Stimulated activated CD8-positive, alpha-beta memory T cell treated with anti-CD3 and anti-CD28 coated beads, Interleukin-4, amount 100 ng/mL, for 24 hours (primary cell): ENCODE measurements at regions not wholly inside any gene's neighbourhood (a gene's known extent, or its start where the extent isn't known, plus 50 kb on each side); places are given as distances from the start of the nearest gene placed in this dataset.
"Not testable (repeated sequence)": the region's sequence is repeated elsewhere in the genome, so short reads cannot be mapped to it uniquely, and the experiment has no call there.

Experiments
- DNase-seq: peaks from one replicate; pipeline ENCODE4 v3.0.0-alpha.2; 2020; ENCODE audit warnings: low read depth

DNA sequence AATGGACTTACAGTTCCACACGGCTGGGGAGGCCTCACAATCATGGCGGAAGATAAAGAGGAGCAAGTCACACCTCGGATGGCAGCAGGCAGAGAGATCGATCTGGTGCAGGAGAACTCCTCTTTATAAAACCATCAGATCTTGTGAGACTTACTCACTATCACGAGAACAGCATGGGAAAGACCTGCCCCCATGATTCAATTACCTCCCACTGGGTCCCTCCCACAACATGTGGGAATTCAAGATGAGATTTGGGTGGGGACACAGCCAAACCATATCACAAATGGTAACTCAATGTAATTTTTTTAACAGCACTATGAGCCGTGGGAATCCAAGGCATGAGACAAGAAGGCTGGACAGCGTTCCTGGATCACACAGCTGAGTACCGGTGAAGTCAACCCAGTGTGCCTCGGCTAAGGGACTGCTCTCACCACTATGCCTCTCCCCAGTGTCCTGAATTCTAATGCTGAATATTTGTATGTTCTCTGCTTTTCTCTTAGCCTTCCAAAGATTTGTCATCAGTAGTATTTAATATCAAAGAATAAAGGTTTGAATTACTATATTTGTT lies 84.3 kb downstream of the IRS2 start:
- DNase-seq, result not testable (repeated sequence)

DNA sequence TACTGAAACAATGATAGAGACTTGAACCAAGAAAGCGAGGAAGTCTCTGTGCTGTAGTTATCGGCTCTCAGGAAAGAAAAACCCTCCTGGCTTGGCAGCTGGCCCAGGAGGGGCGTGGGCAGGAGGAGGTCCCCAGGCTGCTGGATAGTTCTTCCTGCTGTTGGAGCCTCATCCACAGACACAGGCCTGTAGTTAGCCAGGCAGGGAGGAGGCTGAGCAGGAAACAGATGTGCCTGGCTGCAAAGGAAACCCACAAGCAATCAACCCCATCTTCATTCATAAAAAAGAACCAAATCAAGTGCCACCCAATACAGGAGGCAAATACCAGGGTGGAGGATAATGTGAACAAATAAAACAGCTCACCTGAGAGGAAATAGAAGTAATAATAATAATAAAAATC lies 86.2 kb downstream of the IRS2 start:
- DNase-seq, result no peak

DNA sequence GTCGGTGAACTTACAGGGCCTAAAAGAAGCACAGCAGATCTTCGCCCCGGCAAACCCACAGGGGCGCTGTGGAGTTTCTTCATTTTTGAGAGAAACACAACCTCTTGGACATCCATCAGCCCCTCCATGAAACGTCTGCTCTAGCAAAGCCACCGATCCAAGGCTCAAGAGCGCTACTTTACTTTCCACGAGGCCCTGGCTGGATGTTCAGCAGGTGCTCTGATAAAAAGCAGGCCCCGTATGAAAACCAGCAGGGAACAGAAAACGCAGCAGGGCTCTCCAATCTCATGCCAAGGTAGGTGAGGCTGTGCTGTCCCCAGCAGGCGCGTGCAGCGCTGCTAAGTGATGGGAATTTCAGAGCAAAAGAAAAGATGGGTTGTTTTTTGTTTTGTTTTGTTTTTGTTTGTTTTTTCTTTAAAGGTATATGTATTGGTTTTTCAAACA lies 86.7 kb downstream of the IRS2 start:
- DNase-seq, result no peak

DNA sequence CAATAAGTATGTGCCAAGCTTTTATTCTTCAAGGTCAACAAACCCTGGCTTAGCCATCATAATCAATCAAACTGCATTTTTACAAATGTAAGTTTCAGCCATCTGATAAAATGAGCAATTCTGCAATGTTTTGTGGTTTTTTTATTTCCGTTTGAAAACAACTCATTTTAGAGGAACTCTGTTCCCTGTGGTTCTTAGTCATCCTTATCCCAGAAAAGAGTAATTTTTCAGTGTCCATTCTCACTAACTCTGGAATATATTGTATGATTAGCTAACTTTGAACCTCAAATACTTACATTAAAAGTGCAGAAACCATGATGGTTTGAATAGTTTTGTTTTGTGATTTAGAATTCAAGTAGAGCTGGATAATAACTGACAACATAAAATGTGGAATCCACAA lies 87.6 kb downstream of the IRS2 start:
- no peak for DNase-seq

DNA sequence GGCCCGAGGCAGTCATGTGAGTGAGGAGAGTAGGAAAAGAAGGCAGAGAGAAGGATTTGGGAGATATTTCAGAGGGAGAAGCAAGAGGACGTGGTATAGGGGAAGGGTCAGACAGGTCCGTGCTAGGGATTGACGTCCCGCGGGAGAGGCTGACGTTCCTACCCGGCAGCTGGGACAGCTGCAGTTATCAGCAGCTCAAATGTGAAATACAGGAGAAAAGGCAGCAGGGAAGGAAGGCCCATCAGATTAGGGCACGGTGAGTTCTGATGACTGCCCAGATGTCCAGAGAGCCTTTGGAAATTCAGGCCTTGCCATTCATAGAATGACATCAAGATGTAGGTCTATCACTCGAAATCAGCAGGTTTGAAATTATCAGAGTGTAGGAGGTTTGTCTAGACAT lies 88.4 kb downstream of the IRS2 start:
- no peak for DNase-seq

DNA sequence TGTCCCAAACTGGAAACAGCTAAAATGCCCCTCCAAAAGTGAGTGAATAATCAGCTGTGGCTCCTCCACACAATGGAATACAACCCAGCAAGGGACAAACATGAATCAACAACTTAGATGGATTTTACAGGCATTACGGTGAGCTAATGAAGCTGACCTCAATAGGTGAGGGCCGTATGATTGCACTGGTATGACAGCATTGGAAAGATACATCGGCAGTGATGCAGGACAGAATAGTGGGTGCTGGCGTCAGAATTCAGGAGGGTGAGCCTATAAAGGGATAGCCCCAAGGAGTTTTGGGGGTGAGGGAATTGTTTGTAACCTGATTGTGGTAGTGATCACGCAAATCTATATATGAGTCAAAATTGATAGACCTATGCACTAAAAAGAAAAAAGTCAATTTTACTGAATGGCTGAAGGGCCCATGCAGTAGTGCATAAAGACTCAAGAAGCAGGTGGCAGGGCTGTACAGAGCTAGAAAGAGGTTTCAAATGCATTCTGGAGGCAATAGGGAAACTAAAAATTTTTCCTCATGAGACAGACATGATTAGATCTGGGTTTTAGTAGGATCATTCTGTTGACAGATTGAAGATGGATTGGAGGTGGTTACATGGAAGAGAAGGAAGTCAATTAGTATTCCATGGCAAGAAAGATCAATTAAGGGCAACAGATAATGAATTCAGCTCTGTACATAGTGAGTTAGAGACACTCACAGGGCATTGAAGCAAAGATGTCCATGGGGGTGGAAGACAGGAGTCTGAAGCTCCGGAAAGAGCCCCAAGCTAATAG lies 90.8 kb downstream of the IRS2 start:
- no peak for DNase-seq

DNA sequence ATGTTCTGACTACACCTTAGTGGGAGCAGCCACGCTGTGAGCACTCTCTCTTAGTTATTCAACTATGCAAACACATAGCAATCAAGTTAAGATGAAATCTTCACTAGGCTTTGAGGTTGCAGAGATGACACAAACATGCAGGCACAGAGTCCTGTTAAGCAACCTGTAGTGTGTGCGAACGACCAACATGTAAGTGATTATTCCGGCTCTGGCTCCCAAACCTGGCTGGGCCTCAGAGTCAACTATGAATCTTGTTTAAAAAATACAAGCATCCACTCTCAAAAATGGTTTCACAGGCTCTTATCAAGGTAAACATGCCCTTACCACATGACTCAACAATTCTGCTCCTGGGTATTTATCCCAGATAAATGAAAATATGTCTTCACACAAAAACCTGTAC lies 91.4 kb downstream of the IRS2 start:
- DNase-seq, result no peak

DNA sequence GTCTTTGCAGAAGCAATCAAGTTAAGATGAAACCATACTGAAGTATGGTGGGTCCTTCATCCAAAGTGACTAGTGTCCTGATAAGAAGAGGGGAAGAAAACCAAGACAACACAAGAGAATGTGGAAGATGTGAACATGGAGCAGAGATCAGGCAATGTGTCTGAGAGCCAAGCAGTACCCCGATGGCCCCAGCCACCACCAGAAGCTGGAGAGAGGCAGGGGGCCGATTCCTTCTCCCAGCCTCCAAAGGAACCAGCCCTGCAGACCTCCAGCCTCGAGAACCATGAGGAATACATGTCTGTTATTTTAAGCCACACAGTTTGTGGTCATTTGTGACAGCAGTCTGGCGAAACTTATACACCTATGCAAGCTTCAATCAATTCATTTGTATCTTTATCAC lies 93.2 kb downstream of the IRS2 start:
- no peak for DNase-seq

DNA sequence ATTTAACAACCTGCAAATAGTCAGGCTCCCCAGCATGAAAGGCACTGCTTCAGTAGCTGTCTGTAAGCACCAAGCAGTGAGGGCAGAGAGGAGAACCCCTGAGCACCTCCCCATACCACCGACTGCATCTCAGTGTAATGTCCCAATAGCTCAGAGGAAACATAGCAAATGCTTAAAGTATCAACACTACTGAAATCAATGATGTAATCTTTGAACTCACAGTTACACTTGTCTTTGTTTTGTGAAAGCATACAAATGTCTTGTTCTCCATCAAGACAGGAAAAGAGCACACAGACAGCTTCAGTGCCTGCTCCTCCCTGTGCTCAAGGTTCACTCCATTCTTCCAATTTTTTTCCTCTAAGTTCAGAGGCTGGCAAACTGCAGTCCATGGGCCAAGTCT lies 94.7 kb downstream of the IRS2 start:
- DNase-seq, result no peak

DNA sequence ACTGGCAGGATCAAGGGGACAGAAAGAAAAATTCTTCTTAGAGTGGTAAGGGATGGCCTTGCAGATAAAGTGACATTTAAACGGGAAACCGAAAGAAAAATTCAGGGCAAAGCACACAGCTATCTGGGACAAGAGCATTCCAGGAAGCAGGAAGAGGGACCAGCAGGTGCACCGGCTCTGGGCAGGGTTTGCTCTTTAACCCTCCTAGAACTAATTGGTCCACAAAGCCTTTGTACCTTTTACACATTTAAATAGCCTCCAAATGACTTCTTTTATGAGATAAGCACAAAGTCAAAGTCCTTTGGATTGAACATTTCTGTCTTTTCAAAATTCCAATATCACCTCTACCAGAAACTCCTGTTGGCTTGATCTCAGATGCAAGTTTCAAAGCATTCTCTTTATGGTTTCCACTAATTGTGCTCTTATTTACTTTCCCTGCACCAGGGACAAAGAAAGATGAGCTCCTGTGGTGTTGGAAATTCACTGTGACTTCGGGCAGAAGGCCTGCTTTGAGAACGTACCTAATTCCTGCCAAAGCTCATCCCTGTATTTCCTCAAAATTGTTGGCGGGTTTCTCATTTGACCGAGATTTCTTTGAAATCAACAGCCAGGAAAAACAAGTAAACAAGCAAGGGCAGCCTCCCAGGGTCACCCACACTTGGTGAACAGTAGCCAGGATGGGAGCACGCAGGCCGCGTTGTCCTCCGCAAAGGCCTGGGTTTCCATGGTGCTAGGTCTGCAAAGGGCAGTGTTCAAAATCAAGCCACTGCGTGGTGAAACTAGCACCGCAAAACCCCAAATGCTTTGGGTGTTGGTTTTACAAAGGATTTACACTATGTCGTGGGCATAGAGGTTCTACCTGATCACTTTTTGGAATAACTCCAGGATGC lies 98.6 kb downstream of the IRS2 start:
- DNase-seq, result no peak

DNA sequence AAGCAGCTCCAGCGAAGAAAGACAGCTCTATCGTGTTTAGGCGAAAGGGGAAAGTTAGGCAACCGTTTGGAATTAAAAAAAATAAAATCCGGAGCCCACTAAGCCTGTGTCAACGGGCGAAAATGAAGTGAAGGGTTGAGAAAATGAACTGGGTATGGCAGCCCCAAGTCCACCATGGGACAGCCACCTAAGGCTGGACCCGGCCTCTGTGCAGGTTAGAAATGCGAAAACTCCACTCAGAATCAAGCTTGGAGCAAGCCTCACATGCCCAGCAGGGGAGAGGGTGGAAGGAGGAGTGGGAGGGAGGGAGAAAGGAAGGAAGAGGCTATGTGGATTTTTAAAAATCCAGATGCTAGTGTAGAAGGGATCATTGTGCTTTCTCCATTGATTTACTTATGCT lies 101.2 kb downstream of the IRS2 start:
- no peak for DNase-seq

DNA sequence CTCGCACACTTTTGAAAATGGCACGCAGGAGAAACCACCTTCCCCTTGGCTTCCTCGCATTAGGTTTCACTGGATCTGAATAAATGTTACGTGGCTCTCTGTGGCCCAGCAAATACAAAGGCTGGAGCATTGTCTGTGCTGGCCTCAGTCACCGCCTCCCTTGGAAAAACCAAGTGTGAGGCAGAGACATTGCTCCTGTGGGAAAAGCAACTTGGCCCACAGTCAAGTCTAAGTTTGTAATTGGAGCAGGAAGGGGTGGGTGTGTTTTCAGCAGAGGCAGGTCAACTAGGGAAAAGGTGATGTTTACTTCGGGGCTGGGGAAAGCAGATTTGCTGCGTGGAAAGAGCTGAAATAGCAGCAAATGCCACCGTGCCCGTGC lies 101.6 kb downstream of the IRS2 start:
- DNase-seq, result no peak

DNA sequence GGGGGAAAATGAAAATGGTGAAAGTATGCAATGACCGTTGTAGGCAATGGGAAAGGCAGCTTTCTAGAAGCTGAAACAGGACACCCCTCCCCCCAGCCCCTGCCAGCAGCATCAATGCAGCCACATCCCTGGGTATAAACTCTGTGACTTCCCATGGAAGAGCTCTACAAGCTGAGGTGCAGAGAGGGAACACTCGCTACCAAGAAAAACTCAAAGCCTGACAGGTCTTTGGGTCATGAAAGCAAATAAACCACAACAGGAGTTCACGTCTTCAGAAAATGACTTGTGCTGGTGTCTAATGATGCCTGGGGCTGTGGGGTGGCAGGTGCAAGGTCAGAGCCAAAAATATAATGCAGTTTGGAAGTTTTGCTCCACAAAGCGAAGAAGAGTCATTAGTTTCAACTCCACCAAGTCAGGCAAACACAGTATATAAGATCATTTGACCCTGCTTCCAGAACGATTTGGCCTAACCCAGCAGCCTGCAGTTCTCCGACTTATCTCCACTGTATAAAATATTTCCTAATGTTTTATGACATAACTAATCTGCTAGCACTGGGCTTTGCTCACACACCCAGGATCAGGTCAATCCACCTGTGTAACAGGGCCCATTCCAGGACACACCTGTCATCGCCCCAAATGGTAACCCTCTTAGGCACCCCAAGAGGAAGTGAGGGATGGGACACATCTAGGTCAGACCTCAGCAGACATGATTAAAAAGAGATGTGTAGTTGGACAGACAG lies 102.1 kb downstream of the IRS2 start:
- no peak for DNase-seq

DNA sequence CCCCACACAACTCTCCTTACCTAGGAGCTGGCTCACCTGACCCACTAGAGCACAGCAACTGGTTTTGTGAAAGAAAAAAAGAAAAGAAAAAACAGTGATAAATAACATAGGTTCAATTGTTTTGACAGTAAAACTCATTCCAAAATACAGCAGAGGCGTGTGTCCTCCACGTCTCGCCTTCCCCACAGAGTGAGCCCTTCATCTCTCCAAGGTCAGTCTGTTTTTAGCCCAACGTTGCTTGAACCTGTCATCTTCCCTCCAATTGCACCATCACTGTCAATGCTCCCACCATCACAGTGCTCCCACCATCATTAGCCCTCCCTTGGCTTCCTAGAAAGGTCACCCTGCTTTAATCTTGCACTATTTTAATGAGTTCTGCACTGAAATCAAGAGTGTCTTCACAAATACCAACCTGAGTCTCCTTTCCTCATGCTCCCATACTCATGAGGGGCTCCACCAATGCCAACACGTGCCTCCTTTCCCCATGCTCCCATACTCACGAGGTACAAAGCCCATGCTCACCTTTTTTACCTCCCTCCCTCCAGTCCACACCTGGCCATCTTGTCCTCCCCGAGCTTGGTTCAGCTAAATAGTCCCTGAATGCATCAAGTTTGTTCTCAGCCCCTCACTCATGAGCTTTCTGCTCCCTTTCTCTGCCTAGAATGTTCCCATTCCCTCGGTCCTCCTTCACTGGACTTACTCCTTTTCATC lies 103.7 kb downstream of the IRS2 start:
- no peak for DNase-seq

DNA sequence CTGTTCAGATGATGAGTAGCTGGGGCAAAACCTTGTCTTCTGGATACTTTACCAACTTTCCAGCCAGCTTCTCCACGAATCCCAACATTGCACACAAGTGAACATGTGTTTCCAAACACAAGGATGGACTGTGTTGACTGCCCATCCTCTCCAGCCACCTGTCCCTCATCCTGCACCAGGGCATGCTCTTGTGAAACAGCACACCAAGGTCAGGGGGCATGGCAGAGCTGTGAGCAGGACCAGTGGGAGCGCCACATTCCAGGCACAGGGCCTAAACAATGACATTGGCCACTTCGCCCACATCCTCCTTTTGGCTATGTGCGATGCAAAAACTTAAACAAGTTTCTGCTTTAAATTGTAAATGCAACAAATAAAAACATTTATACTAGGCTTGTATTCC lies 105.5 kb downstream of the IRS2 start:
- no peak for DNase-seq

DNA sequence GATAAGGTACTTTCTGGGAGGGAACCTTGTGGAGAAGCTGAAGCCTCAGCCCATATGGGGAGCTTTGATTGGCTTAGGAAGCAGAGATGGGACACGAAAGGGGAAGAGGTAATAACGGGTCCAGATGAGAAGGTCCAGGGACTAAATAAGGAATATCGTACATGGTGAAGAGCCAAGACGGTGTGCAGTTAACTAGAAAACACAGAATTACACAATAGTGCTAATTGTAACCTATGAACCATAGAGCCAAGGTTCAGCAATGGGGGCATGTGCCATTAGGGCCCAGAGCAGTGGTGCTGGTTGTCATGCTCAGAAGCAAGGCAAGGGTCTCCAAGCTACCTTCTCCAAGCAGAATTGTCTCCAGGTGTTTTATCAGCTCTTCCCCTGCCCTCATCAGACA lies 106.1 kb downstream of the IRS2 start:
- no peak for DNase-seq

DNA sequence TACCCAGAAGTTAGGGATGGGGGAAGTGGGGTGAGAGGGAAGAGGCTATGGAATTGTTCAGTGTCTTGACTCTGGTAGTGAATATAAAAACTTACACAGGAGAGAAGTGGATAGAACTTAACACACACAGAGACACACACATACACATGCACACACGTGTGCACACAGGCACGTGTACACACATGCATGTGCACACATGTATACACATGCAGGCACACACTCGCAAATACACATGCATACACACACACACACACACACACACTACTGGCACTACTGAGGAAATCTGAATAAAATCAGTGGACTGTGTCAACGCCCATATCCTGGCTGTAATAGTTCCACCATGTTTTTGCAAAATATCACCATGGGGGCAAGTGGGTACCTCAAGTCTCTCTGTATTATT lies 107.9 kb downstream of the IRS2 start:
- DNase-seq, result no peak

DNA sequence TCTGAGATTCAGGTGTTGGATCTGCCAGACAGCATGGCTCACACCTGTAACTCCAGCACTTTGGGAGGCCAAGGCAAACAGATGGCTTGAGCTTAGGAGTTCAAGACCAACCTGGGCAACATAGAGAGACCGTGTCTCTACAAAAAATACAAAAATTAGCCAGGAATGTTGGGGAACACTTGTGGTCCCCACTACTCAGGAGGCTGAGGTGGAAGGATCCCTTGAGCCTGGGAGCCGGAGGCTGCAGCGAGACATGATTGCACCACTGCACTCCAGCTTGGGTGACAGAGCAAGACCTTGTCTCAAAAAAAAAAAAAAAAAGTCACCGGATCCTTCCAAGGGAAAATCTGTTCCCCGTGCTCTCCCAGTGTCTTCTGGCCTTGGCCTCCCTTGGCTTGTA lies 109.2 kb downstream of the IRS2 start:
- DNase-seq, result no peak

DNA sequence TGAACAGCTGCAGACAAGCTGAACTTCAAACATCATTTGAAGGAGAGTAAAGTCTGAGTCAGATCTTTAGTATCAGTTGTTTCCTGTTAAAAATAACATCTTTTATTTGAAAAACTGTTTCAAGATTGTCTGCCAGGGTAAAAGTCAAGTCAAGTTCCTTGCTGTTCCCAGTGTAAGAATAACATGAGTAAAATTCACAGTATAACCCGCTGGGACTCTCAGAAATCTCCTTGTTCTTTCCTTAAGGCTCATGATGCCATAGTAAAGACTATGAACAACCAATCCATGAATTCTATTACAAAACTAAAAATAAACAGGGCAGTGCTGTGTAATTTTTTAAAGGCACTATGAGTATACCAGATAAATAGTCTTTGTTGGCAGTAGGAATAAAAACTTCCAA lies 112.9 kb downstream of the IRS2 start:
- DNase-seq, result no peak

DNA sequence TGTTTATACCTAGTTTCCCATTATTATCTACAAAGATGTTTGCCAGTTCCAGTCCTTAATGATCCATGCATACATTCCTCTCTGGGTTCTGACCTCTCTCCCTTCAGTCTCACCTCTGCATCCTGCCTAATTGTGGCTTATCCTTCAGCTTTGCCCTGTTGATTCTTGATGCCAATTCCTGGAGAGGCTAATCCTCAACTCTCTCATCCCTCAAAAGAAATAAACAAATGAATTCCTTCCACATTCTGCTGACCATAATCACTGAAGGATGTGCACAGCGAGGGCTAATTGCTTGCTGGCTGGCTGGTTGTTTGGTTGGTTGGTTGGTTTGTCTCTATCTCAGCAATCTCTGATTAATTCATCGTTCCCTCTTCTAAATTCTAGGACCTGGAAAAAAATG lies 113.8 kb downstream of the IRS2 start:
- DNase-seq, result no peak

DNA sequence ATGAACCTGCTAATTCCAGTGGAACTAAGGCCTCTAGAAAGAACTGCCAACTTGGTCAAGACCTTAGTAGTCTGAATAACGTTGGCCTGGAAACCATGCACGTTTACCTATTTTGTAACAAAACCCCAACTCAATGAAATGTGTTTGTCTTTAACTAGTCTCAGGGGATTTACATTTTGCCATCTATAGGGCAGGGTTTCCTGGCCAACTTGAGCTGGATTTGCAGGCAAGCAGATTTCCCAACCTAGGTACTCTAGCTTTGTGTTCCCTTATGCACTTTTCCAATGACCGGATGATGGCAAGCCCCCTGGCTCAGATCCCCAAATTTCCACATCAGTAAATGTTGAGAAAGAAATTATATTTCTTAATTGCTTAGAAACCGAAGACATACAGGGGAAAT lies 114.5 kb downstream of the IRS2 start:
- DNase-seq, result no peak

DNA sequence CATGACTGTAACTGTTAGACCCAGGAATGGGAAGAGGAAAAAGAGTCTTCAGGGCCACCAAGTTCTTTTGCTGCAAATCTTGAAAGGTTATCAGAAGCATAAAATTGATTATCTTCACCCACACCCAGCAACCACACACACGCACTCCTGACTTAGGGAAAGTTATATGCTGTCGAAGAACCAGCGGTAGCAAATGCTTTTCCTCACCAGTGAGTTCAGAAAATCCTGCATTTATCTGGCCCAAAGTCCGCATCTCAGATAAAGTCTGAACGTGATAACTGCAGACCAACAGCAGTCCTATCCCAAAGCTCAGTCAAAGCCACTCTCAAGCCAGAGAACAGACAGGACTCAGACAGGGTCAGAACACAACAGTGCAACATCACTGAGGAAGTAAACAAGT lies 115.6 kb downstream of the IRS2 start:
- no peak for DNase-seq
